Neural progenitor cell (in vitro differentiated cells): ENCODE measurements at regions not wholly inside any gene's neighbourhood (a gene's known extent, or its start where the extent isn't known, plus 50 kb on each side); places are given as distances from the start of the nearest gene placed in this dataset.

Experiments
- EZH2 ChIP-seq: fragments of 200-600 bp; sonication (generic); IDR thresholded peaks from 2 replicates; pipeline ENCODE4 v1.6.1; 2017; ENCODE audit warnings: antibody characterized with exemption, mild to moderate bottlenecking, moderate library complexity
- EZH2phosphoT487 ChIP-seq: fragments of 200-600 bp; sonication (generic); IDR thresholded peaks from 2 replicates; pipeline ENCODE4 v1.6.1; 2017; ENCODE audit warnings: antibody characterized with exemption
- TF ChIP-seq, protein P1 (sequence below): fragments of 200-600 bp; sonication (generic); IDR thresholded peaks from 2 replicates; pipeline ENCODE4 v1.5.1; 2017; ENCODE audit warnings: antibody characterized with exemption, mild to moderate bottlenecking

DNA sequence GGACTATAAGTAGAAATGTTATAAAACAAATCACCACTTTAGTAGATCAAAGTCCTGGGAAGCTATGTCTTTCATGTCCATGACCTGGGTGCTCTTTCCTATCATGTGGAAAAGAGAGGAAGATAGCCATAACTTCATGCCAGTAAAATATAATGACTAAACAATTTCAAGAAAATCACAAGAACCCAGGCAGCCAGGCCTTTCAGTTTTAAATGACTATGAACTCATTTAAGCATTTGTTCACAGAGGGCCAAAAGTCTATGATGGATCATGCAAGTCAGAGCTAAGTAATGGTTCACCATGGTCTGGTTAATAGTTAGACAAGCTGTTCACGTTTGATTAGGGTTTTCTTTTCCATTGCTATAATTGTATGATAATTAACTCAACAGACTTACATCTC lies 155.8 kb downstream of the PPARGC1A start:
- TF ChIP-seq EZH2phosphoT487 (no peak), EZH2 (no peak)
- TF ChIP-seq, protein P1, sequence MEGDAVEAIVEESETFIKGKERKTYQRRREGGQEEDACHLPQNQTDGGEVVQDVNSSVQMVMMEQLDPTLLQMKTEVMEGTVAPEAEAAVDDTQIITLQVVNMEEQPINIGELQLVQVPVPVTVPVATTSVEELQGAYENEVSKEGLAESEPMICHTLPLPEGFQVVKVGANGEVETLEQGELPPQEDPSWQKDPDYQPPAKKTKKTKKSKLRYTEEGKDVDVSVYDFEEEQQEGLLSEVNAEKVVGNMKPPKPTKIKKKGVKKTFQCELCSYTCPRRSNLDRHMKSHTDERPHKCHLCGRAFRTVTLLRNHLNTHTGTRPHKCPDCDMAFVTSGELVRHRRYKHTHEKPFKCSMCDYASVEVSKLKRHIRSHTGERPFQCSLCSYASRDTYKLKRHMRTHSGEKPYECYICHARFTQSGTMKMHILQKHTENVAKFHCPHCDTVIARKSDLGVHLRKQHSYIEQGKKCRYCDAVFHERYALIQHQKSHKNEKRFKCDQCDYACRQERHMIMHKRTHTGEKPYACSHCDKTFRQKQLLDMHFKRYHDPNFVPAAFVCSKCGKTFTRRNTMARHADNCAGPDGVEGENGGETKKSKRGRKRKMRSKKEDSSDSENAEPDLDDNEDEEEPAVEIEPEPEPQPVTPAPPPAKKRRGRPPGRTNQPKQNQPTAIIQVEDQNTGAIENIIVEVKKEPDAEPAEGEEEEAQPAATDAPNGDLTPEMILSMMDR, result no peak
